ENCODE measurements at regions not wholly inside any gene's neighbourhood (a gene's known extent, or its start where the extent isn't known, plus 50 kb on each side); places are given as distances from the start of the nearest gene placed in this dataset.
"Not testable (repeated sequence)": the region's sequence is repeated elsewhere in the genome, so short reads cannot be mapped to it uniquely, and the experiment has no call there.

GRCh38 chr14:53368066-53368465 lies 214.9 kb upstream of the DDHD1 start:
- no peak overlapping the region for H3K27ac Mint-ChIP-seq
- no peaks in the 10 kb centered on the region for H3K27me3 Mint-ChIP-seq
- no peaks in the 10 kb centered on the region for H3K4me1 Mint-ChIP-seq
- no peaks in the 10 kb centered on the region for H3K36me3 Mint-ChIP-seq (ENCODE audit: low read depth)
- no peak overlapping the region for H3K4me3 Mint-ChIP-seq
- DNase-seq, result no peak
- peaks cover 8% of the 10 kb centered on the region for H3K9me3 Mint-ChIP-seq
- intact Hi-C loops (cut with micrococcal nuclease), result no loop called here

- intact Hi-C loops (cut with micrococcal nuclease), result no loop called here
- H3K9me3 Mint-ChIP-seq, result peaks cover 12% of the 10 kb centered on the region
- H3K27ac Mint-ChIP-seq, result no peak overlapping the region
These were observed 214.5 kb upstream of the DDHD1 start for GRCh38 chr14:53367644-53368026.

GRCh38 chr14:53365486-53366130 lies 212.5 kb upstream of the DDHD1 start:
- intact Hi-C loops (cut with micrococcal nuclease), result no loop called here
- no peak for DNase-seq
- H3K27me3 Mint-ChIP-seq, result no peaks in the 10 kb centered on the region
- H3K4me3 Mint-ChIP-seq, result no peak overlapping the region
- H3K27ac Mint-ChIP-seq, result no peak overlapping the region
- no peaks in the 10 kb centered on the region for H3K4me1 Mint-ChIP-seq
- no peaks in the 10 kb centered on the region for H3K36me3 Mint-ChIP-seq (ENCODE audit: low read depth)
- H3K9me3 Mint-ChIP-seq, result peaks cover 8% of the 10 kb centered on the region

More at GRCh38 chr14:53367644-53368026, 214.5 kb upstream of the DDHD1 start:
- Mint-ChIP-seq H3K36me3 (ENCODE audit: low read depth) (no peaks in the 10 kb centered on the region), H3K27me3 (no peaks in the 10 kb centered on the region), H3K4me3 (no peak overlapping the region), H3K4me1 (no peaks in the 10 kb centered on the region)
- DNase-seq, result no peak

GRCh38 chr14:53362916-53363315 lies 209.8 kb upstream of the DDHD1 start:
- H3K36me3 Mint-ChIP-seq (ENCODE audit: low read depth); H3K4me3 Mint-ChIP-seq; H3K27ac Mint-ChIP-seq; H3K27me3 Mint-ChIP-seq; H3K9me3 Mint-ChIP-seq; intact Hi-C loops (cut with micrococcal nuclease); DNase-seq; H3K4me1 Mint-ChIP-seq: not testable (repeated sequence)

GRCh38 chr14:53360829-53361228 lies 207.7 kb upstream of the DDHD1 start:
- peaks cover 8% of the 10 kb centered on the region for H3K9me3 Mint-ChIP-seq
- H3K27me3 Mint-ChIP-seq, result no peaks in the 10 kb centered on the region
- H3K27ac Mint-ChIP-seq, result no peak overlapping the region
- H3K4me1 Mint-ChIP-seq, result no peaks in the 10 kb centered on the region
- no peak for DNase-seq
- H3K36me3 Mint-ChIP-seq (ENCODE audit: low read depth), result no peaks in the 10 kb centered on the region
- intact Hi-C loops (cut with micrococcal nuclease), result no loop called here
- H3K4me3 Mint-ChIP-seq, result no peak overlapping the region

- intact Hi-C loops (cut with micrococcal nuclease), result no loop called here
- Mint-ChIP-seq H3K27ac (no peak overlapping the region), H3K4me1 (peaks cover 2% of the 10 kb centered on the region), H3K9me3 (peaks cover 8% of the 10 kb centered on the region), H3K36me3 (ENCODE audit: low read depth) (no peaks in the 10 kb centered on the region), H3K27me3 (no peaks in the 10 kb centered on the region), H3K4me3 (no peak overlapping the region)
- no peak for DNase-seq
These were observed 205.0 kb upstream of the DDHD1 start for GRCh38 chr14:53358166-53358565.

GRCh38 chr14:53356361-53357150 lies 203.4 kb upstream of the DDHD1 start:
- Mint-ChIP-seq H3K9me3 (peaks cover 4% of the 10 kb centered on the region), H3K36me3 (ENCODE audit: low read depth) (no peaks in the 10 kb centered on the region), H3K27me3 (no peaks in the 10 kb centered on the region), H3K4me3 (no peak overlapping the region), H3K27ac (no peak overlapping the region), H3K4me1 (peaks cover 2% of the 10 kb centered on the region)
- no peak for DNase-seq
- intact Hi-C loops (cut with micrococcal nuclease), result no loop called here

GRCh38 chr14:53355581-53356112 lies 202.5 kb upstream of the DDHD1 start:
- Mint-ChIP-seq H3K4me1 (peaks cover 2% of the 10 kb centered on the region), H3K9me3 (peaks cover 4% of the 10 kb centered on the region), H3K4me3 (no peak overlapping the region), H3K27ac (no peak overlapping the region), H3K36me3 (ENCODE audit: low read depth) (no peaks in the 10 kb centered on the region), H3K27me3 (no peaks in the 10 kb centered on the region)
- DNase-seq, result no peak
- intact Hi-C loops (cut with micrococcal nuclease), result no loop called here

- Mint-ChIP-seq H3K4me1 (peaks cover 2% of the 10 kb centered on the region), H3K27ac (no peak overlapping the region), H3K9me3 (no peaks in the 10 kb centered on the region), H3K4me3 (no peak overlapping the region), H3K36me3 (ENCODE audit: low read depth) (no peaks in the 10 kb centered on the region), H3K27me3 (no peaks in the 10 kb centered on the region)
- DNase-seq, result no peak
- intact Hi-C loops (cut with micrococcal nuclease), result no loop called here
These were observed 201.2 kb upstream of the DDHD1 start for GRCh38 chr14:53354336-53354735.

GRCh38 chr14:53350866-53351265 lies 197.7 kb upstream of the DDHD1 start:
- Mint-ChIP-seq H3K27me3 (no peaks in the 10 kb centered on the region), H3K27ac (no peak overlapping the region), H3K4me3 (no peak overlapping the region), H3K4me1 (peaks cover 2% of the 10 kb centered on the region), H3K9me3 (no peaks in the 10 kb centered on the region), H3K36me3 (ENCODE audit: low read depth) (no peaks in the 10 kb centered on the region)
- intact Hi-C loops (cut with micrococcal nuclease), result no loop called here
- no peak for DNase-seq

GRCh38 chr14:53350429-53350828 lies 197.3 kb upstream of the DDHD1 start:
- no peak for DNase-seq
- H3K4me3 Mint-ChIP-seq, result no peak overlapping the region
- H3K9me3 Mint-ChIP-seq, result no peaks in the 10 kb centered on the region
- H3K27me3 Mint-ChIP-seq, result no peaks in the 10 kb centered on the region
- intact Hi-C loops (cut with micrococcal nuclease), result no loop called here
- peaks cover under 1% of the 10 kb centered on the region for H3K4me1 Mint-ChIP-seq
- H3K27ac Mint-ChIP-seq, result no peak overlapping the region
- H3K36me3 Mint-ChIP-seq (ENCODE audit: low read depth), result no peaks in the 10 kb centered on the region

GRCh38 chr14:53346988-53347387 lies 193.9 kb upstream of the DDHD1 start:
- H3K36me3 Mint-ChIP-seq (ENCODE audit: low read depth), result no peaks in the 10 kb centered on the region
- no peaks in the 10 kb centered on the region for H3K27me3 Mint-ChIP-seq
- no peak for DNase-seq
- H3K27ac Mint-ChIP-seq, result no peak overlapping the region
- no peaks in the 10 kb centered on the region for H3K9me3 Mint-ChIP-seq
- intact Hi-C loops (cut with micrococcal nuclease), result no loop called here
- no peaks in the 10 kb centered on the region for H3K4me1 Mint-ChIP-seq
- H3K4me3 Mint-ChIP-seq, result no peak overlapping the region

GRCh38 chr14:53341324-53341723 lies 188.2 kb upstream of the DDHD1 start:
- Mint-ChIP-seq H3K4me3 (no peak overlapping the region), H3K4me1 (no peaks in the 10 kb centered on the region), H3K27ac (no peak overlapping the region), H3K27me3 (no peaks in the 10 kb centered on the region), H3K36me3 (ENCODE audit: low read depth) (no peaks in the 10 kb centered on the region), H3K9me3 (no peaks in the 10 kb centered on the region)
- intact Hi-C loops (cut with micrococcal nuclease), result no loop called here
- no peak for DNase-seq

GRCh38 chr14:53338192-53338591 lies 185.1 kb upstream of the DDHD1 start:
- Mint-ChIP-seq H3K36me3 (ENCODE audit: low read depth) (no peaks in the 10 kb centered on the region), H3K27ac (no peak overlapping the region), H3K9me3 (no peaks in the 10 kb centered on the region), H3K4me3 (no peak overlapping the region), H3K4me1 (no peaks in the 10 kb centered on the region), H3K27me3 (no peaks in the 10 kb centered on the region)
- intact Hi-C loops (cut with micrococcal nuclease), result no loop called here
- DNase-seq, result no peak
